ENCODE measurements at regions not wholly inside any gene's neighbourhood (a gene's known extent, or its start where the extent isn't known, plus 50 kb on each side); places are given as distances from the start of the nearest gene placed in this dataset.
"Not testable (repeated sequence)": the region's sequence is repeated elsewhere in the genome, so short reads cannot be mapped to it uniquely, and the experiment has no call there.

DNA sequence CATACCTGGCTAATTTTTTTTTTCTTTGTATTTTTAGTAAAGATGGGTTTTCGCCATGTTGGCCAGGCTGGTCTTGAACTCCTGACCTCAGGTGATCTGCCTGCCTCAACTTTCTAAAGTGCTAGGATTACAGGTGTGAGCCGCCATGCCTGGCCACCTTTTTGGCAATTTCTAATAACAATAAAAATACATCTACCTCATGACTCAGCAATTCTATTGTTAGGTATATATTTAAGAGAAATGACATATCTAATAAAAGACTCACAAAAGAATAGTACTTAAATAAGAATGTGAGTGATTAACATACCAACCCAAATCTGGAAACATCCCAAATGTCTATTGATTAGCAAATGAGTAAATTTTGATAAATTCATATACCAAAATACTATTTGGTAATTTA is 103.6 kb upstream of the PPP1R9A start:
- ChIA-PET CTCF (no interaction called here), POLR2A (no interaction called here)
- no peak overlapping the region for H3K4me3 ChIP-seq (ENCODE audit: low read depth, low read length)
- DNase-seq (ENCODE audit: low read depth, low spot score): no peak
- TF ChIP-seq, protein P1, sequence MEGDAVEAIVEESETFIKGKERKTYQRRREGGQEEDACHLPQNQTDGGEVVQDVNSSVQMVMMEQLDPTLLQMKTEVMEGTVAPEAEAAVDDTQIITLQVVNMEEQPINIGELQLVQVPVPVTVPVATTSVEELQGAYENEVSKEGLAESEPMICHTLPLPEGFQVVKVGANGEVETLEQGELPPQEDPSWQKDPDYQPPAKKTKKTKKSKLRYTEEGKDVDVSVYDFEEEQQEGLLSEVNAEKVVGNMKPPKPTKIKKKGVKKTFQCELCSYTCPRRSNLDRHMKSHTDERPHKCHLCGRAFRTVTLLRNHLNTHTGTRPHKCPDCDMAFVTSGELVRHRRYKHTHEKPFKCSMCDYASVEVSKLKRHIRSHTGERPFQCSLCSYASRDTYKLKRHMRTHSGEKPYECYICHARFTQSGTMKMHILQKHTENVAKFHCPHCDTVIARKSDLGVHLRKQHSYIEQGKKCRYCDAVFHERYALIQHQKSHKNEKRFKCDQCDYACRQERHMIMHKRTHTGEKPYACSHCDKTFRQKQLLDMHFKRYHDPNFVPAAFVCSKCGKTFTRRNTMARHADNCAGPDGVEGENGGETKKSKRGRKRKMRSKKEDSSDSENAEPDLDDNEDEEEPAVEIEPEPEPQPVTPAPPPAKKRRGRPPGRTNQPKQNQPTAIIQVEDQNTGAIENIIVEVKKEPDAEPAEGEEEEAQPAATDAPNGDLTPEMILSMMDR (IDR thresholded peaks at IDR 0.05; ENCODE audit: insufficient read depth, low read length, missing control alignments): no peak

DNA sequence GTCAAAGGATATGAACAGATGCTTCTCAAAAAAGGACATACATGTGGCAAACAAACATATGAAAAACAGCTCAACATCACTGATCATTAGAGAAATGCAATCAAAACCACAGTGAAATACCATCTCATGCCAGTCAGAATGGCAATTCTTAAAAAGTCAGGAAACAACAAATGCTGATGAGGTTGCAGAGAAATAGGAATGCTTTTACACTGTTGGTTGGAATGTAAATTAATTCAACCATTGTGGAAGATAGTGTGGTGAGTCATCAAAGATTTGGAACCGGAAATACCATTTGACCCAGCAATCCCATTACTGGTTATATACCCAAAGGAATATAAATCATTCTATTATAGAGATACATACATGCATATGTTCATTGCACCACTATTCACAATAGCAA is 98.7 kb upstream of the PPP1R9A start:
- POLR2A ChIA-PET; H3K4me3 ChIP-seq (ENCODE audit: low read depth, low read length); DNase-seq (ENCODE audit: low read depth, low spot score); CTCF ChIA-PET: not testable (repeated sequence)

DNA sequence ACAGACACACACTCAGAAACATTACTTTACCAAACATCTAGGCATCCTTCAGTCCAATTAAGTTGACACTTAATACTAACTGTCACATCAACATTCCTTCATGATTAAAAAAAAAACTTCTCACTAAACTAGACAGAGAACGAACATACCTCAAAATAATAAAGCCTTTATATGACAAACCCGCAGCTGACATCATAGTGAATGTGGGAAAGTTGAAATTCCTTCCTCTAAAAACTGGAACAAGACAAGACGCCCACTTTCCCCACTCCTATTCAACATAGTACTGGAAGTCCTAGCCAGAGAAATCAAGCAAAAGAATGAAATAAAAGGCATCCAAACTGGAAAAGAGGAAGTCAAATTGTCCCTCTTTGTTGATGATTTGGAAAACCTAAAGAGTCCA is 96.9 kb upstream of the PPP1R9A start:
- TF ChIP-seq, protein P1 (IDR thresholded peaks at IDR 0.05; ENCODE audit: insufficient read depth, low read length, missing control alignments): no peak
- no peak for DNase-seq (ENCODE audit: low read depth, low spot score)
- ChIA-PET POLR2A (no interaction called here), CTCF (no interaction called here)
- no peak overlapping the region for H3K4me3 ChIP-seq (ENCODE audit: low read depth, low read length)

DNA sequence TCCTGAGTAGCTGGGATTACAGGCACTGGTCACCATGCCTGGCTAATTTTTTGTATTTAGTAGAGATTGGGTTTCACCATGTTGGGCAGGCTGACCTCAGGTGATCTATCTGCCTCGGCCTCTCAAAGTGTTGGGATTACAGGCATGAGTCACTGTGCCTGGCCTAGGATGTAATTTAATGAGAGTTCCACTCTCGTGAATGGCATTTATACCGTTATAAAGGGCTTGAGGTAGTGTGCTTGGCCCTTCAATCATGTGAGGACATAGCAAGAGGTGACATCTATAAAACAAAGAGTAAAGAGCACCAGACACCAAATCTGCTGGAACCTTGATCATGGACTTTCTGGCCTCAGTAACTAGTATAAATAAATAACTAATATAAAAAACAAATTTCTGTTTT is 93.5 kb upstream of the PPP1R9A start:
- H3K4me3 ChIP-seq (ENCODE audit: low read depth, low read length): no peak overlapping the region
- TF ChIP-seq, protein P1 (IDR thresholded peaks at IDR 0.05; ENCODE audit: insufficient read depth, low read length, missing control alignments): no peak
- ChIA-PET CTCF (no interaction called here), POLR2A (no interaction called here)
- DNase-seq (ENCODE audit: low read depth, low spot score): no peak

DNA sequence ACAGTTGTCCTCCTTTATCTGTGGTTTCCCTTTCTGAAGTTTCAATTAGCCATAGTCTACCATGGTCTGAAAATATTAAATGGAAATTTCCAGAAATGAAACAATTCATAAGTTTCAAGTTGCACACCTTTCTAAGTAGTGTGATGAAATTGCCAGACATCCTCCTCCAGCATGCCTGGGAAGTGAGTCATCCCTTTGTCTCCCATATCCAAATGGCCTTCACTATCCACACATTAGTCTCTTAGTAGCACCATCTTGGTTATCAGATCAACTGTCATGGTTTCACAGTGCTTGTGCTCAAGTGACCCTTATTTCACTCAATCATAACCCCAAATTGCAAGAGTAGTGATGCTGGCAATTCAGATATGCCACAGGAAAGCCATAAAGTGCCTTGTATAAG is 83.4 kb upstream of the PPP1R9A start:
- ChIA-PET CTCF (no interaction called here), POLR2A (no interaction called here)
- TF ChIP-seq, protein P1 (IDR thresholded peaks at IDR 0.05; ENCODE audit: insufficient read depth, low read length, missing control alignments): no peak
- DNase-seq (ENCODE audit: low read depth, low spot score): no peak
- no peak overlapping the region for H3K4me3 ChIP-seq (ENCODE audit: low read depth, low read length)

DNA sequence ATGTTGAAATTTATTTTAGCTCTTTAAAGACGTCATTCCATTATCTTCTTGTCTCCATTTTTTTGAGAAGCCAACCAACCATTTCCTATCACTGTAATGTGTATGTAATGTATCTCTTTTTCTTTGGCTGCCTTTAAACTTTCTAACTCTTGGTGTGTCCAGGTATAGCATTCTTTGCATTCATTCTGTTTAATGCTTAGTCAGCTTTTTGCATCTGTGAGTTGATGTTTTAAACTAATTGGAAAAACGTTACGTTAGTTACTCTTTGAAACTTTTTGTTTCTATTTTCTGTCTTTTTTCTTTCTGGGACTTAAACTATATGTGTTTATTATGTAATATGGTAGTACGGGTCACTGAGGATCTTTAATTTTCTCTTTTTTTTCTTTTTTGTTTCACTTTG is 77.4 kb upstream of the PPP1R9A start:
- TF ChIP-seq, protein P1 (IDR thresholded peaks at IDR 0.05; ENCODE audit: insufficient read depth, low read length, missing control alignments): no peak
- no peak overlapping the region for H3K4me3 ChIP-seq (ENCODE audit: low read depth, low read length)
- ChIA-PET CTCF (no interaction called here), POLR2A (no interaction called here)
- no peak for DNase-seq (ENCODE audit: low read depth, low spot score)

DNA sequence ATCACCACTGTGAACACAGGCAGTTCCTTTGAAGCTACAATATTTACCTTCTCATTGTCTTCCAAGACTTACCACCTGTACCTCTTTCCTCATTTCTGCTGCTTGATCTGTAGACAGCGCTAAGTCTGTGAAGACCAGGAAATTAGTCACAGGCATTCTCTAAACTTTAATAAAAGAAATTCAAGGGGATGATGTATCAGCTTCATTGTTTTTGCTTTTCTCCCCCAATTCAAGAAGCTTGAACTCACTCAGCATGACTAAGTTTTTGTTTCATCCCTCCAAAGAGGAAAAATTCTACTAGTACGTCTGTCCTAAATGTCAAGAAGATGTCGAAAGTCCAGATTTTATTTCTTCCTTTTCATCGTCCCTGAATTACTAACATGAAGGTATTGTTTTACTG is 75.3 kb upstream of the PPP1R9A start:
- no peak for DNase-seq (ENCODE audit: low read depth, low spot score)
- H3K4me3 ChIP-seq (ENCODE audit: low read depth, low read length): no peak overlapping the region
- CTCF ChIA-PET: no interaction called here
- POLR2A ChIA-PET: no interaction called here
- TF ChIP-seq, protein P1 (IDR thresholded peaks at IDR 0.05; ENCODE audit: insufficient read depth, low read length, missing control alignments): no peak
